ENCODE measurements at regions not wholly inside any gene's neighbourhood (a gene's known extent, or its start where the extent isn't known, plus 50 kb on each side); places are given as distances from the start of the nearest gene placed in this dataset.
A peak's percentile ranks its signal among the peaks of the same experiment; 100 is the strongest.

DNA sequence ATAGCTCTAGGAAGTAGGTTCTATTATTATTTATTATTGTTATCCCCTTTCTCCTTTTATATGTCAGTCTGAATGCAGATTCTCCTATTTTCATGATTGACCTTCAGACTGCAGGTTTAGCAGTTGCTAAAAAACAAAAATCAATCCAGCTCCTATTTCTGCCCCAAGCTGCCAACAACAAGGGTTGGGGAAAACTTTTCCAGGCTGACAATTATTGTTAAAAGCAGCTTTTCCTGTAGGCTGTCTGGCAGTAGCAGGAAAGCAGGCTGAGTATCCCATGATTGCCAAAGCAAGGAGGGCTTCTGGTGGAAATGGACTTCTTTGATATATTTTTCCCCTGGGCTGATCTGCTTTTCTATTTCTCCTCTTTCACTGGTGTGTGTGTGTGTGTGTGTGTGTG is 78.0 kb upstream of the CTLA4 start:
- TF ChIP-seq CTCF (IDR thresholded peaks at IDR 0.05; ENCODE audit: unreplicated experiment): no peak

GRCh38 chr2:203790134-203790852 is 77.3 kb upstream of the CTLA4 start:
- no peaks in the 10 kb centered on the region for H3K27me3 Mint-ChIP-seq (ENCODE audit: unreplicated experiment)
- TF ChIP-seq CTCF (IDR thresholded peaks at IDR 0.05; ENCODE audit: unreplicated experiment): no peak
- H3K9me3 Mint-ChIP-seq (ENCODE audit: unreplicated experiment): no peaks in the 10 kb centered on the region
- H3K27ac Mint-ChIP-seq (ENCODE audit: unreplicated experiment): peak overlapping the region; percentile 83
- peaks cover 5% of the 10 kb centered on the region for H3K36me3 Mint-ChIP-seq (ENCODE audit: low read depth, unreplicated experiment)
- H3K4me1 Mint-ChIP-seq (ENCODE audit: unreplicated experiment): peaks cover 62% of the 10 kb centered on the region
- DNase-seq (ENCODE audit: low spot score): no peak
- H3K4me3 Mint-ChIP-seq (ENCODE audit: unreplicated experiment): no peak overlapping the region

More for the DNA sequence above, 78.0 kb upstream of the CTLA4 start:
- peaks cover 57% of the 10 kb centered on the region for H3K4me1 Mint-ChIP-seq (ENCODE audit: unreplicated experiment)
- H3K9me3 Mint-ChIP-seq (ENCODE audit: unreplicated experiment): no peaks in the 10 kb centered on the region
- H3K27ac Mint-ChIP-seq (ENCODE audit: unreplicated experiment): peak overlapping the region; percentile 83
- H3K4me3 Mint-ChIP-seq (ENCODE audit: unreplicated experiment): no peak overlapping the region
- H3K27me3 Mint-ChIP-seq (ENCODE audit: unreplicated experiment): peaks cover 2% of the 10 kb centered on the region
- DNase-seq (ENCODE audit: low spot score): no peak
- H3K36me3 Mint-ChIP-seq (ENCODE audit: low read depth, unreplicated experiment): peaks cover 5% of the 10 kb centered on the region

DNA sequence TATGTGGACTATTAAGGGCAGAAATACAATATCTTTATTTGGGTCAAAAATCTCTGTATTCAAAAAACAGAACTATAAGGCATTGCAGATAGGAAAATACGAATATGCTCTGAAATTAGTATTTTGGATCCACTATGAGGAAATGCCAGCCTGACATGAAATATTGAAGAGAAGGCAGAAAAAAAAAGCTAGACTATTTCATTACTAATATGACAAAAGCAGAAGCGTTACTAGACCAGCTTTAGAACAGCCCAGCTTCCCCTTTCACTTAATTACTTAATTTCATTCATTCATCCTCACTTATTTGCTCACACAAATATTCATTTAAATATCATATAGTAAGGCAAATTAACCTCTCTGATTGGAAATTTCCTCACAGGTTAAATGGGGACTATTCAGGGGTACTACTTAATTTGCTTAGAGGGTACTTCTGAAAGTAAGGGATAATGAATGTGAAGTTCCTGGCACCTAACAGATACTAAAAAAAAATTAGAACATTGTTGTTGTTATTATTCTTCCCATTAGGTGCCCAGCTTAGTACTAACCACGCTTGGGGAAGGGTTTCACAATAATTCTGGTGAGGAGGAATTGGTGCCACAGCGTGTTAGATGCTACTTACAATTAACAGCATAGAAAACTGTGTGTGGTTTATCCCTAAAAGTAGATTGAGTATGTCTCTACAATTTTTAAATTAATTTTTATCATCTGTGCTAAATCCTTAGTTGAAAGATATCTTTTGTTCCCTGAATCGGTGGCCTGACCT is 71.1 kb upstream of the CTLA4 start:
- no peaks in the 10 kb centered on the region for H3K27me3 Mint-ChIP-seq (ENCODE audit: unreplicated experiment)
- no peaks in the 10 kb centered on the region for H3K9me3 Mint-ChIP-seq (ENCODE audit: unreplicated experiment)
- no peak overlapping the region for H3K27ac Mint-ChIP-seq (ENCODE audit: unreplicated experiment)
- DNase-seq (ENCODE audit: low spot score): no peak
- H3K36me3 Mint-ChIP-seq (ENCODE audit: low read depth, unreplicated experiment): peaks cover 5% of the 10 kb centered on the region
- TF ChIP-seq CTCF (IDR thresholded peaks at IDR 0.05; ENCODE audit: unreplicated experiment): no peak
- H3K4me1 Mint-ChIP-seq (ENCODE audit: unreplicated experiment): peaks cover 36% of the 10 kb centered on the region
- H3K4me3 Mint-ChIP-seq (ENCODE audit: unreplicated experiment): no peak overlapping the region

DNA sequence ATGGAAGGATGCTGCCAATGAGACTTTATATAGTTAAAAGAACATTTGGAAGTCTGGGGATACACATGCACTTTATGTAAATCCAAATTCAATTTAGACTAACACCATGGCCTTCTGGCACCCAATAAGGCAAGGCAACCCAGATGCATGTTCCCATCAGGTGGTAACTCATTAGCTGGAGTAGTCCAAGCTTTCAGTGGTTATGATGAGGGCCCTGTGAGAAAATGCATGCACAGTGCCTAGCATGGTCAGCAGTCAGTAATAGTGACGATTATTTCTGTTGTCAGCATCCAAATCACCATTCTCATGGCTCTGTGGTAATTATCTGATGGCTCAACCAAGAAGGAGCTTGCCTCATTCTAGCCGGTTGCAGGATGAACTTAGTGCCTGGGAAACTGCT is 70.3 kb upstream of the CTLA4 start:
- no peaks in the 10 kb centered on the region for H3K27me3 Mint-ChIP-seq (ENCODE audit: unreplicated experiment)
- H3K36me3 Mint-ChIP-seq (ENCODE audit: low read depth, unreplicated experiment): peaks cover 6% of the 10 kb centered on the region
- no peak overlapping the region for H3K4me3 Mint-ChIP-seq (ENCODE audit: unreplicated experiment)
- H3K4me1 Mint-ChIP-seq (ENCODE audit: unreplicated experiment): peaks cover 33% of the 10 kb centered on the region
- no peak for DNase-seq (ENCODE audit: low spot score)
- no peak for TF ChIP-seq CTCF (IDR thresholded peaks at IDR 0.05; ENCODE audit: unreplicated experiment)
- H3K27ac Mint-ChIP-seq (ENCODE audit: unreplicated experiment): no peak overlapping the region
- H3K9me3 Mint-ChIP-seq (ENCODE audit: unreplicated experiment): no peaks in the 10 kb centered on the region

DNA sequence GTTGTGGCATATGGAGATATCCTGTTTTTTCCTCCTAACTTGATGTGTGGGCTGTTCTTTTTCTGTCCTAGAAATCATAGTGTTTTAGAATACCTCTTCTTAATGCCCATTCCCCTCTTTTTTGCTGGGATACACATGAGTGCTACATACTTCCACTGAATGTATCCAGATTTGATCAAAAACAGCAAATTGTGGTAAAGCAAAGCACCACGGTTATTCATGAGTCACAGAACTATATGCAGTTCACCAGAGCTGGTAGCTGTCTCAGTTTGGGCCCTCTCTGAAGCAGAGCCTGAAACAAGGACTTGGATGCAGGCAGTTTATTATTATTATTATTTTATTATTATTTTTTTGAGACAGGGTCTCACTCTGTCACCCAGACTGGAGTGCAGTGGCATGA is 69.9 kb upstream of the CTLA4 start:
- H3K27ac Mint-ChIP-seq (ENCODE audit: unreplicated experiment): no peak overlapping the region
- no peak for DNase-seq (ENCODE audit: low spot score)
- no peak for TF ChIP-seq CTCF (IDR thresholded peaks at IDR 0.05; ENCODE audit: unreplicated experiment)
- no peaks in the 10 kb centered on the region for H3K9me3 Mint-ChIP-seq (ENCODE audit: unreplicated experiment)
- H3K4me3 Mint-ChIP-seq (ENCODE audit: unreplicated experiment): no peak overlapping the region
- no peaks in the 10 kb centered on the region for H3K27me3 Mint-ChIP-seq (ENCODE audit: unreplicated experiment)
- H3K4me1 Mint-ChIP-seq (ENCODE audit: unreplicated experiment): peaks cover 30% of the 10 kb centered on the region
- peaks cover 6% of the 10 kb centered on the region for H3K36me3 Mint-ChIP-seq (ENCODE audit: low read depth, unreplicated experiment)
